ENCODE measurements at regions not wholly inside any gene's neighbourhood (a gene's known extent, or its start where the extent isn't known, plus 50 kb on each side); places are given as distances from the start of the nearest gene placed in this dataset.

GRCh38 chr20:16678779-16679178 is 51.0 kb upstream of the SNRPB2 start:
- TF ChIP-seq CTCF (IDR thresholded peaks at IDR 0.05; ENCODE audit: extremely low read depth, low read depth, low read length): no peak
- Histone ChIP-seq H3K4me2 (ENCODE audit: insufficient read depth, low read length) (no peak overlapping the region), H3K27me3 (ENCODE audit: insufficient read depth, low read length) (no peaks in the 10 kb centered on the region), H3K27ac (ENCODE audit: low read depth, low read length) (no peak overlapping the region), H4K20me1 (ENCODE audit: insufficient read depth, low read length) (no peaks in the 10 kb centered on the region), H3K4me1 (ENCODE audit: insufficient read depth, low read length) (no peaks in the 10 kb centered on the region), H2AFZ (ENCODE audit: low read length) (no peak overlapping the region), H3K36me3 (ENCODE audit: insufficient read depth, low read length) (no peaks in the 10 kb centered on the region), H3K79me2 (ENCODE audit: insufficient read depth, low read length) (no peaks in the 10 kb centered on the region), H3K9me3 (ENCODE audit: low read depth, low read length) (no peaks in the 10 kb centered on the region), H3K4me3 (ENCODE audit: insufficient read depth, low read length) (no peak overlapping the region)
- DNase-seq (ENCODE audit: insufficient read length, low spot score, missing footprints): no peak

GRCh38 chr20:16676891-16677290 is 52.9 kb upstream of the SNRPB2 start:
- Histone ChIP-seq H3K27me3 (ENCODE audit: insufficient read depth, low read length) (no peaks in the 10 kb centered on the region), H3K27ac (ENCODE audit: low read depth, low read length) (no peak overlapping the region), H3K4me1 (ENCODE audit: insufficient read depth, low read length) (no peaks in the 10 kb centered on the region), H4K20me1 (ENCODE audit: insufficient read depth, low read length) (no peaks in the 10 kb centered on the region), H2AFZ (ENCODE audit: low read length) (no peak overlapping the region), H3K79me2 (ENCODE audit: insufficient read depth, low read length) (no peaks in the 10 kb centered on the region), H3K9me3 (ENCODE audit: low read depth, low read length) (no peaks in the 10 kb centered on the region), H3K36me3 (ENCODE audit: insufficient read depth, low read length) (no peaks in the 10 kb centered on the region), H3K4me3 (ENCODE audit: insufficient read depth, low read length) (no peak overlapping the region), H3K4me2 (ENCODE audit: insufficient read depth, low read length) (no peak overlapping the region)
- no peak for DNase-seq (ENCODE audit: insufficient read length, low spot score, missing footprints)
- TF ChIP-seq CTCF (IDR thresholded peaks at IDR 0.05; ENCODE audit: extremely low read depth, low read depth, low read length): no peak

GRCh38 chr20:16675001-16675564 is 54.7 kb upstream of the SNRPB2 start:
- no peaks in the 10 kb centered on the region for H3K27me3 ChIP-seq (ENCODE audit: insufficient read depth, low read length)
- no peak for DNase-seq (ENCODE audit: insufficient read length, low spot score, missing footprints)
- no peaks in the 10 kb centered on the region for H3K79me2 ChIP-seq (ENCODE audit: insufficient read depth, low read length)
- no peak for TF ChIP-seq CTCF (IDR thresholded peaks at IDR 0.05; ENCODE audit: extremely low read depth, low read depth, low read length)
- H3K36me3 ChIP-seq (ENCODE audit: insufficient read depth, low read length): no peaks in the 10 kb centered on the region
- H2AFZ ChIP-seq (ENCODE audit: low read length): no peak overlapping the region
- no peak overlapping the region for H3K4me3 ChIP-seq (ENCODE audit: insufficient read depth, low read length)
- no peaks in the 10 kb centered on the region for H3K9me3 ChIP-seq (ENCODE audit: low read depth, low read length)
- H4K20me1 ChIP-seq (ENCODE audit: insufficient read depth, low read length): no peaks in the 10 kb centered on the region
- H3K4me2 ChIP-seq (ENCODE audit: insufficient read depth, low read length): no peak overlapping the region
- no peaks in the 10 kb centered on the region for H3K4me1 ChIP-seq (ENCODE audit: insufficient read depth, low read length)
- H3K27ac ChIP-seq (ENCODE audit: low read depth, low read length): no peak overlapping the region

- H3K36me3 ChIP-seq (ENCODE audit: insufficient read depth, low read length): no peaks in the 10 kb centered on the region
- no peak overlapping the region for H3K4me2 ChIP-seq (ENCODE audit: insufficient read depth, low read length)
- no peak for TF ChIP-seq CTCF (IDR thresholded peaks at IDR 0.05; ENCODE audit: extremely low read depth, low read depth, low read length)
- H3K4me1 ChIP-seq (ENCODE audit: insufficient read depth, low read length): no peaks in the 10 kb centered on the region
- no peak overlapping the region for H2AFZ ChIP-seq (ENCODE audit: low read length)
- H3K79me2 ChIP-seq (ENCODE audit: insufficient read depth, low read length): no peaks in the 10 kb centered on the region
- no peak overlapping the region for H3K4me3 ChIP-seq (ENCODE audit: insufficient read depth, low read length)
- H3K9me3 ChIP-seq (ENCODE audit: low read depth, low read length): no peaks in the 10 kb centered on the region
- DNase-seq (ENCODE audit: insufficient read length, low spot score, missing footprints): no peak
- H4K20me1 ChIP-seq (ENCODE audit: insufficient read depth, low read length): no peaks in the 10 kb centered on the region
- no peaks in the 10 kb centered on the region for H3K27me3 ChIP-seq (ENCODE audit: insufficient read depth, low read length)
- H3K27ac ChIP-seq (ENCODE audit: low read depth, low read length): no peak overlapping the region
Observed at GRCh38 chr20:16674243-16674642, 55.6 kb upstream of the SNRPB2 start.

Data from osteoblast (primary cell).